SK-N-SH (cell line): ENCODE measurements at regions not wholly inside any gene's neighbourhood (a gene's known extent, or its start where the extent isn't known, plus 50 kb on each side); places are given as distances from the start of the nearest gene placed in this dataset.

Experiments used
- CTCF ChIP-seq: fragments of 200-600 bp; sonication (generic); IDR thresholded peaks from 2 replicates; pipeline ENCODE4 v1.6.1; 2017; ENCODE audit warnings: antibody characterized with exemption, mild to moderate bottlenecking, moderate library complexity
- EP300 ChIP-seq, 2 experiments: IDR thresholded peaks; 2 replicates each; pipeline versions ENCODE4 v1.4.0 to v1.6.1; 2012; ENCODE audit warnings: borderline replicate concordance in 1 of 2, low read depth in 1 of 2, low read length in 1 of 2
- FOSL2 ChIP-seq: IDR thresholded peaks from 2 replicates; pipeline ENCODE4 v1.4.0; 2012; ENCODE audit warnings: low read depth, mild to moderate bottlenecking, moderate library complexity, borderline replicate concordance
- MXI1 ChIP-seq: IDR thresholded peaks from 2 replicates; pipeline ENCODE4 v1.6.1; 2012; ENCODE audit warnings: mild to moderate bottlenecking, low read depth, low read length, improper control_type of control experiment
- REST ChIP-seq: IDR thresholded peaks from 2 replicates; pipeline ENCODE4 v1.6.1; 2012; ENCODE audit warnings: mild to moderate bottlenecking, low read depth, low read length, moderate library complexity
- RXRA ChIP-seq: IDR thresholded peaks from 2 replicates; pipeline ENCODE4 v1.4.0; 2012; ENCODE audit warnings: low read depth, mild to moderate bottlenecking, borderline replicate concordance
- TEAD4 ChIP-seq: IDR thresholded peaks from 2 replicates; pipeline ENCODE4 v1.4.0; 2012; ENCODE audit warnings: mild to moderate bottlenecking, borderline replicate concordance; ENCODE audit not compliant: insufficient read depth
- TF ChIP-seq, protein P1 (sequence below): IDR thresholded peaks from 2 replicates; pipeline ENCODE4 v1.4.0; 2012; ENCODE audit warnings: low read depth
- TF ChIP-seq, protein P2 (sequence below): IDR thresholded peaks from 2 replicates; pipeline ENCODE4 v1.4.0; 2012; ENCODE audit warnings: low read depth, borderline replicate concordance

DNA sequence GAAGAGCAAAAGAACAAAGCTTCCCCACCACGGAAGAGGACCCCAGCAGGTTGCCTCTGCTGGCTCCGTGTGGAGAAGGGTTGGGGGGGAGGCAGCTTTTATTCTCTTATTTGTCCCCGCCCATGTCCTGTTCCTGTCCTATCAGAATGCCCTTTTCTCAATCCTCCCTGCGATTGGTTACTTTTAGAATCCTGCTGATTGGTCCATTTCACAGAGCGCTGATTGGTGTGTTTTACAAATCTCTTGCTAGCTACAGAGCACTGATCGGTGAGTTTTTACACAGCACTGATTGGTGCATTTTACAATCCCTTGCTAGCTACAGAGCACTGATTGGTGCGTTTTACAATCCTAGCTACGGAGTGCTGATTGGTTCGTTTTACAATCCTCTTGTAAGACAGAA is 100.6 kb upstream of the KLF13 start:
- TF ChIP-seq MXI1: no peak
- TF ChIP-seq CTCF: no peak
- TF ChIP-seq REST: no peak
- TF ChIP-seq, protein P1, sequence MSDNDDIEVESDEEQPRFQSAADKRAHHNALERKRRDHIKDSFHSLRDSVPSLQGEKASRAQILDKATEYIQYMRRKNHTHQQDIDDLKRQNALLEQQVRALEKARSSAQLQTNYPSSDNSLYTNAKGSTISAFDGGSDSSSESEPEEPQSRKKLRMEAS: no peak
- TF ChIP-seq RXRA: no peak
- TF ChIP-seq TEAD4: no peak
- no peak for TF ChIP-seq FOSL2
- TF ChIP-seq, protein P2, sequence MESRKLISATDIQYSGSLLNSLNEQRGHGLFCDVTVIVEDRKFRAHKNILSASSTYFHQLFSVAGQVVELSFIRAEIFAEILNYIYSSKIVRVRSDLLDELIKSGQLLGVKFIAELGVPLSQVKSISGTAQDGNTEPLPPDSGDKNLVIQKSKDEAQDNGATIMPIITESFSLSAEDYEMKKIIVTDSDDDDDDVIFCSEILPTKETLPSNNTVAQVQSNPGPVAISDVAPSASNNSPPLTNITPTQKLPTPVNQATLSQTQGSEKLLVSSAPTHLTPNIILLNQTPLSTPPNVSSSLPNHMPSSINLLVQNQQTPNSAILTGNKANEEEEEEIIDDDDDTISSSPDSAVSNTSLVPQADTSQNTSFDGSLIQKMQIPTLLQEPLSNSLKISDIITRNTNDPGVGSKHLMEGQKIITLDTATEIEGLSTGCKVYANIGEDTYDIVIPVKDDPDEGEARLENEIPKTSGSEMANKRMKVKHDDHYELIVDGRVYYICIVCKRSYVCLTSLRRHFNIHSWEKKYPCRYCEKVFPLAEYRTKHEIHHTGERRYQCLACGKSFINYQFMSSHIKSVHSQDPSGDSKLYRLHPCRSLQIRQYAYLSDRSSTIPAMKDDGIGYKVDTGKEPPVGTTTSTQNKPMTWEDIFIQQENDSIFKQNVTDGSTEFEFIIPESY: no peak
- TF ChIP-seq EP300 (IDR thresholded peaks at IDR 0.05; ENCODE audit: borderline replicate concordance in 1 of 2, low read depth in 1 of 2, low read length in 1 of 2): no peak
